GM18868 (cell line): ENCODE measurements at regions not wholly inside any gene's neighbourhood (a gene's known extent, or its start where the extent isn't known, plus 50 kb on each side); places are given as distances from the start of the nearest gene placed in this dataset.

Experiments
- ATAC-seq: cut with Tn5 transposase; IDR thresholded peaks from one replicate; pipeline ENCODE4 v1.9.1; 2021; ENCODE audit warnings: mild to moderate bottlenecking, moderate library complexity; ENCODE audit not compliant: unreplicated experiment

- ATAC-seq: no peak
These were observed 115.1 kb downstream of the CMPK2 start for GRCh38 chr2:6750411-6751158.

GRCh38 chr2:6754419-6754818 is 111.3 kb downstream of the CMPK2 start:
- ATAC-seq: no peak

GRCh38 chr2:6755456-6755855 is 110.3 kb downstream of the CMPK2 start:
- no peak for ATAC-seq

GRCh38 chr2:6757215-6757614 is 108.5 kb downstream of the CMPK2 start:
- ATAC-seq: no peak

GRCh38 chr2:6759689-6760088 is 106.0 kb downstream of the CMPK2 start:
- no peak for ATAC-seq

GRCh38 chr2:6760132-6760531 is 105.6 kb downstream of the CMPK2 start:
- no peak for ATAC-seq

- no peak for ATAC-seq
These were observed 100.6 kb downstream of the CMPK2 start for GRCh38 chr2:6764968-6765723.

- no peak for ATAC-seq
These were observed 96.4 kb downstream of the CMPK2 start for GRCh38 chr2:6769346-6769745.

GRCh38 chr2:6770006-6770405 is 95.7 kb downstream of the CMPK2 start:
- ATAC-seq: no peak

GRCh38 chr2:6771634-6772611 is 93.8 kb downstream of the CMPK2 start:
- peak; percentile 40 for ATAC-seq

- ATAC-seq: peak; percentile 91
These were observed 92.6 kb downstream of the CMPK2 start for GRCh38 chr2:6773007-6773693.

GRCh38 chr2:6773694-6774044 is 92.0 kb downstream of the CMPK2 start:
- no peak for ATAC-seq

- ATAC-seq: no peak
These were observed 89.6 kb downstream of the CMPK2 start for GRCh38 chr2:6776125-6776524.

- no peak for ATAC-seq
These were observed 88.1 kb downstream of the CMPK2 start for GRCh38 chr2:6777626-6778025.

GRCh38 chr2:6780765-6781274 is 84.9 kb downstream of the CMPK2 start:
- ATAC-seq: peak; percentile 83

- no peak for ATAC-seq
These were observed 83.0 kb downstream of the CMPK2 start for GRCh38 chr2:6782517-6783237.

GRCh38 chr2:6783238-6783614 is 82.5 kb downstream of the CMPK2 start:
- ATAC-seq: no peak

- no peak for ATAC-seq
These were observed 81.4 kb downstream of the CMPK2 start for GRCh38 chr2:6784291-6784690.

- no peak for ATAC-seq
These were observed 80.2 kb downstream of the CMPK2 start for GRCh38 chr2:6785493-6785892.

GRCh38 chr2:6787376-6787775 is 78.3 kb downstream of the CMPK2 start:
- no peak for ATAC-seq
